Fibroblast of the aortic adventitia (primary cell): ENCODE measurements at regions not wholly inside any gene's neighbourhood (a gene's known extent, or its start where the extent isn't known, plus 50 kb on each side); places are given as distances from the start of the nearest gene placed in this dataset.

ENCODE experiments used
- DNase-seq: peaks from one replicate; pipeline ENCODE4 v3.0.0-alpha.2; 2010; ENCODE audit warnings: low read depth
- H3K4me3 ChIP-seq: 2 replicates; pipeline ENCODE4 v1.5.1; 2011; ENCODE audit warnings: low read depth, mild to moderate bottlenecking, control low read depth, low read length, moderate library complexity
- CTCF ChIP-seq: IDR thresholded peaks from 2 replicates; pipeline ENCODE4 v1.5.1; 2011; ENCODE audit warnings: mild to moderate bottlenecking, low read length, control low read depth, inconsistent platforms; ENCODE audit not compliant: insufficient read depth

DNA sequence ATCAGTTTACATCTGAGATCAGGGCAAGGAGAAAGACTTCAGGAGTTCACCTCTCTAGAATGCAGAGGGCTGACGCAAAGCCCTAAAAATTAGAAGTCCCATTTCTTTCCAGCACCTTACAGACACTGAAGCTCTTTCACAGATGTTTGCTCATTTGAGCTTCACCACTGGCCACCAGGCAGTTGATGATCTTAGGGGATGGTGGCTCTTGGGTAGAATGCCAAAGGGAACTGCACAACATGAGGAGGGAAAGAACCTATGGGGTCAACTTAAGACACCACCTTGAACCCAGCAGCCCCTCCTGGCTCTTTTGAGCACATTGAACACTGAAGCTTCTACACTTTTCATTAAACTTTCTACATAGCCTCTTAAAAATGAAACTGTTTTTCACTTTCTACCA lies 390.3 kb upstream of the CELF2 start:
- no peak overlapping the region for H3K4me3 ChIP-seq
- no peak for TF ChIP-seq CTCF
- no peak for DNase-seq

GRCh38 chr10:10629512-10629911 lies 388.2 kb upstream of the CELF2 start:
- no peak overlapping the region for H3K4me3 ChIP-seq
- DNase-seq = peak; percentile 56
- TF ChIP-seq CTCF = no peak

GRCh38 chr10:10630281-10630680 lies 387.4 kb upstream of the CELF2 start:
- TF ChIP-seq CTCF = no peak
- H3K4me3 ChIP-seq = no peak overlapping the region
- DNase-seq = no peak

DNA sequence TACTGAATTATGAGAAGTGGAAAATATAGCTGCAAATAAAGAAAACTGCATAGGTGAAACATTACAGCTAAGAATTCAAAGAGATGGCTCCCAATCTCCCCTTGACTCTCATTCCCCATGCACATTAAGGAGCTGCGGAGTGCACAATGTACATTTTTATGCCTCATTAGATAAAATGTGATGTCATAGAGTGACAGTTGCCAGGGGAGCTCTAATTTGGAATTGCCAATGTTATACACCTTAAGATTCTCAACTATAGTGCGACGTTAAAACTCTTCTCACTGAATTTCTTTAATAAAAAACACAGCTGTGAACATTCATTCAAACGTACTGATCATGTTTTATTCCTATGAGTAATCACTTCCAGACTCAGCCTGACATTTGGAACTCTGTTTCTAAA lies 386.9 kb upstream of the CELF2 start:
- no peak for DNase-seq
- no peak for TF ChIP-seq CTCF
- no peak overlapping the region for H3K4me3 ChIP-seq

GRCh38 chr10:10642189-10642588 lies 375.5 kb upstream of the CELF2 start:
- H3K4me3 ChIP-seq = no peak overlapping the region
- DNase-seq = no peak
- TF ChIP-seq CTCF = no peak

DNA sequence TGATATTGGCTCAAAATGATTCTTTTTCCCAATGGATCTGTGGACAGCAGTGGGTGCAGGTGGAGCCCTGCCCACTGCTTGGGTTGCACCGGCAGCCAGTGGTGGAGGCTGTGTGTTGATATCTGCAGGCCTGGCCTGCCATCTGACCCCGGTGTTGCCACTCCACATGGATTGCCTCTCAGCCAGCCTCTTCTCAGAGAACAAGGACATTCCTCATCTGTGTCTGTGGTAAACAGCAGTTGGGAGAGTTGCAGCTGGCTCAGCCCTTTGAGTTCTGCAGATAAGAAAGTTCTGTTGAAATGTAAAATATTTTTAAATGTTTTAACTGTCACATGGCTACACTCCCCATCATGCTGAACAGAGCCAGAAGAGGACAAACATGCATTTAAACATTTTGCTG lies 374.9 kb upstream of the CELF2 start:
- peak; percentile 87 for DNase-seq
- TF ChIP-seq CTCF = no peak
- H3K4me3 ChIP-seq = no peak overlapping the region

DNA sequence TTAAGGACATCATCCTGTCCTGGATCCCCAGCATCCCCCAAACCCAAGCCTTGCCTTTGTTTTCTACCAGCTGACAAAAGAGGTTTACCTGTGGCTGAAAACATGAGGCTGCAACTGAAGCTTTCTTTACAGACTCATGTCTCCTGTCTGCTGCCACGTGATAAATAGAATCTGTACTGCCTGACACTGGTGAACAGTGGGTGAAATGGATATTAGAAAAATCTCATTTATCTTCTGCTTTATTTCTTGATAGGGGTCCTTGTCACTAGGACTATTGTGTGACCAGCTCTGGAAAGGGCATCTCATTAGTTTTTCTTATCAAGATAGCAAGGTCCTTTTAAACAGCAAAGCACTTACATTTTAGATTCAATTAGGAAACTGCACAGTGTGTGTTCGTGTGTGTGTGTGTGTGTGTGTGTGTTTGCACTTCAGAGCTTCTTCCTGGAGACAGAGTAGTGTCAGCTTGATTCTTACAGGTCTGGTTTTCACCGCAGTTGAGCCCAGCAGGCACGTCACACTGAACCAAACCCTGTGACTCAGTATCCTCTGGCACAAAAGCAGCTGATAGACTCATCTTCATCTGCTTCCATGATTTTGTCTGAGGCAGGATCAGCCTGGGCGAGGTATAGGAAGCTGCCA lies 373.5 kb upstream of the CELF2 start:
- H3K4me3 ChIP-seq = no peak overlapping the region
- TF ChIP-seq CTCF = no peak
- peak; percentile 61 for DNase-seq
